Breast epithelium (tissue), 3 donors: ENCODE measurements at regions not wholly inside any gene's neighbourhood (a gene's known extent, or its start where the extent isn't known, plus 50 kb on each side); places are given as distances from the start of the nearest gene placed in this dataset.

Experiments
- POLR2A ChIP-seq: fragments of 450-650 bp; IDR thresholded peaks from one replicate; pipeline ENCODE4 v1.6.1; 2016; ENCODE audit warnings: antibody characterized with exemption, mild to moderate bottlenecking, moderate library complexity
- POLR2AphosphoS5 ChIP-seq, 3 donors: sonication (generic); formaldehyde crosslinking; IDR thresholded peaks; one replicate each; pipeline ENCODE4 v1.6.1; 2017; ENCODE audit warnings: antibody characterized with exemption in 3 of 3
- TF ChIP-seq, protein P1 (sequence below), 3 donors: fragments of 450-650 bp; IDR thresholded peaks; one replicate each; pipeline ENCODE4 v1.5.1; 2016 to 2017; ENCODE audit warnings: antibody characterized with exemption in 3 of 3, mild to moderate bottlenecking in 3 of 3, moderate library complexity in 3 of 3

DNA sequence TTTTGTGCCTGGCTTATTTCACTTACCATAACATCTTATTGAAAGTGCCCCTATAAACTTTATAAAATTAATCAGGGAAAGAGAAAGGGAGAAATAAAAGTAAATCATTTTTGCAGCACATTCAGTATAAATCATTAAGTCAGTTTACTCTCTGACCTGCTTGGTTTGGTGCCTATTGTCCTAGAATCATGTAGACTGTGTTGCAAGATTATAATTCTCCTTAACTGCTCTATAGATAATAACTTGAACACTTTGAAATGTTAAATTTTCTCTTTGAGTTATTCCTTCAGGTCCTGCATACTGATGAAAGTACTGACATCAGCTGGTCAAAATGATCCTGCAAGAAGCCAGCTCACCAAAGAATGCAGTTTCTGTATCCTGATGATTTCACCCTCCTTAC, 969.6 kb upstream of the GJE1 start:
- TF ChIP-seq, protein P1, sequence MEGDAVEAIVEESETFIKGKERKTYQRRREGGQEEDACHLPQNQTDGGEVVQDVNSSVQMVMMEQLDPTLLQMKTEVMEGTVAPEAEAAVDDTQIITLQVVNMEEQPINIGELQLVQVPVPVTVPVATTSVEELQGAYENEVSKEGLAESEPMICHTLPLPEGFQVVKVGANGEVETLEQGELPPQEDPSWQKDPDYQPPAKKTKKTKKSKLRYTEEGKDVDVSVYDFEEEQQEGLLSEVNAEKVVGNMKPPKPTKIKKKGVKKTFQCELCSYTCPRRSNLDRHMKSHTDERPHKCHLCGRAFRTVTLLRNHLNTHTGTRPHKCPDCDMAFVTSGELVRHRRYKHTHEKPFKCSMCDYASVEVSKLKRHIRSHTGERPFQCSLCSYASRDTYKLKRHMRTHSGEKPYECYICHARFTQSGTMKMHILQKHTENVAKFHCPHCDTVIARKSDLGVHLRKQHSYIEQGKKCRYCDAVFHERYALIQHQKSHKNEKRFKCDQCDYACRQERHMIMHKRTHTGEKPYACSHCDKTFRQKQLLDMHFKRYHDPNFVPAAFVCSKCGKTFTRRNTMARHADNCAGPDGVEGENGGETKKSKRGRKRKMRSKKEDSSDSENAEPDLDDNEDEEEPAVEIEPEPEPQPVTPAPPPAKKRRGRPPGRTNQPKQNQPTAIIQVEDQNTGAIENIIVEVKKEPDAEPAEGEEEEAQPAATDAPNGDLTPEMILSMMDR (IDR thresholded peaks at IDR 0.05), result no peak
- no peak for TF ChIP-seq POLR2A
- TF ChIP-seq POLR2AphosphoS5 (IDR thresholded peaks at IDR 0.05), result no peak
